Neural progenitor cell (in vitro differentiated cells): ENCODE measurements at regions not wholly inside any gene's neighbourhood (a gene's known extent, or its start where the extent isn't known, plus 50 kb on each side); places are given as distances from the start of the nearest gene placed in this dataset.

Experiments used
- EZH2 ChIP-seq: fragments of 200-600 bp; sonication (generic); IDR thresholded peaks from 2 replicates; pipeline ENCODE4 v1.6.1; 2017; ENCODE audit warnings: antibody characterized with exemption, mild to moderate bottlenecking, moderate library complexity
- TF ChIP-seq, protein P1 (sequence below): fragments of 200-600 bp; sonication (generic); IDR thresholded peaks from 2 replicates; pipeline ENCODE4 v1.5.1; 2017; ENCODE audit warnings: antibody characterized with exemption, mild to moderate bottlenecking

DNA sequence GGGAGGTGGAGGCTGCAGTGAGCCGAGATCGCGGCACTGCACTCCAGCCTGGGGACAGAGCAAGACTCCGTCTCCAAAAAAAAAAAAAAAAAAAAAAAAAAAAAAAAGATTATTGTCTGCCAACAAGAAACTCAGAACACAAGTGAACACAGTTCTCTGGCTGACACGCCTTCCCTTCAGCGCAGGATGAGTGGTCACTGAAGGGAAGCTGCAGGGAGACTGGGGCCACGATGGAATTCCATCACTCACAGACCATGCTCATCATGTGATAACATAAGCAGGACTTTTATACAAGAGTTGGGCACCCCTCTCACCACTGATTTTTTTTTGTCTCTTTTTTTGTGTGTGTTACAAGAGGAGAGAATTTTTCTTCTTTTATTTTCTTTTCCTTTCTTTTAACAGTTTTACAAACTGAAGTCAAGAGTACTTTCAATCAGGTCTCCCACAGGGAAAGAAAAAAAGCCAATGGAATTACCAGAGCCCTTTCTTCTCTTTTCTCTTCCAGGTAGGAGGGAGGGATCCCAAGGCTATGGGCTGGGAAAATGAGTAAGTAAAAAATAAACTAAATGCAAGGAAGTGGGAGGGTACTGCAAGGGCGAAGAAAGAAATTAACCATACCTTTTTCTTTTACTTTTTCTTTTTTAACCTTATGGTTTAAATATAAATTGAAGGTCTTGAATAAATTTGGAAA, 435.6 kb downstream of the GPM6A start:
- TF ChIP-seq, protein P1, sequence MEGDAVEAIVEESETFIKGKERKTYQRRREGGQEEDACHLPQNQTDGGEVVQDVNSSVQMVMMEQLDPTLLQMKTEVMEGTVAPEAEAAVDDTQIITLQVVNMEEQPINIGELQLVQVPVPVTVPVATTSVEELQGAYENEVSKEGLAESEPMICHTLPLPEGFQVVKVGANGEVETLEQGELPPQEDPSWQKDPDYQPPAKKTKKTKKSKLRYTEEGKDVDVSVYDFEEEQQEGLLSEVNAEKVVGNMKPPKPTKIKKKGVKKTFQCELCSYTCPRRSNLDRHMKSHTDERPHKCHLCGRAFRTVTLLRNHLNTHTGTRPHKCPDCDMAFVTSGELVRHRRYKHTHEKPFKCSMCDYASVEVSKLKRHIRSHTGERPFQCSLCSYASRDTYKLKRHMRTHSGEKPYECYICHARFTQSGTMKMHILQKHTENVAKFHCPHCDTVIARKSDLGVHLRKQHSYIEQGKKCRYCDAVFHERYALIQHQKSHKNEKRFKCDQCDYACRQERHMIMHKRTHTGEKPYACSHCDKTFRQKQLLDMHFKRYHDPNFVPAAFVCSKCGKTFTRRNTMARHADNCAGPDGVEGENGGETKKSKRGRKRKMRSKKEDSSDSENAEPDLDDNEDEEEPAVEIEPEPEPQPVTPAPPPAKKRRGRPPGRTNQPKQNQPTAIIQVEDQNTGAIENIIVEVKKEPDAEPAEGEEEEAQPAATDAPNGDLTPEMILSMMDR: no peak
- no peak for TF ChIP-seq EZH2
